ENCODE measurements at regions not wholly inside any gene's neighbourhood (a gene's known extent, or its start where the extent isn't known, plus 50 kb on each side); places are given as distances from the start of the nearest gene placed in this dataset.

GRCh38 chr3:189118896-189119295, 52.9 kb upstream of the TPRG1 start:
- DNase-seq: no peak

- no peak for DNase-seq
These were observed 51.8 kb upstream of the TPRG1 start for GRCh38 chr3:189119950-189120349.

GRCh38 chr3:189121092-189121491, 50.7 kb upstream of the TPRG1 start:
- no peak for DNase-seq

Measured in NCI-H187 (cell line).